DOHH2 (cell line): ENCODE measurements at regions not wholly inside any gene's neighbourhood (a gene's known extent, or its start where the extent isn't known, plus 50 kb on each side); places are given as distances from the start of the nearest gene placed in this dataset.

ENCODE experiments used
- H3F3A ChIP-seq: fragments of 200-600 bp; sonication (generic), shearing (Covaris generic); 2 replicates; pipeline ENCODE4 v1.6.0; 2016; ENCODE audit warnings: antibody characterized with exemption, mild to moderate bottlenecking; ENCODE audit not compliant: control insufficient read depth, insufficient read depth
- H3K27ac ChIP-seq: fragments of 200-600 bp; sonication (generic); 2 replicates; pipeline ENCODE4 v1.5.1; 2014; ENCODE audit warnings: low read depth, mild to moderate bottlenecking, low read length, moderate library complexity
- H3K27me3 ChIP-seq: fragments of 200-600 bp; sonication (generic); 2 replicates; pipeline ENCODE4 v1.6.1; 2014; ENCODE audit warnings: mild to moderate bottlenecking, low read length, mixed read lengths; ENCODE audit not compliant: control insufficient read depth
- H3K36me3 ChIP-seq: fragments of 200-600 bp; sonication (generic); 2 replicates; pipeline ENCODE4 v1.6.1; 2014; ENCODE audit warnings: mild to moderate bottlenecking, low read length, moderate library complexity, mixed read lengths; ENCODE audit not compliant: control insufficient read depth
- H3K4me1 ChIP-seq: fragments of 200-600 bp; sonication (generic); 2 replicates; pipeline ENCODE4 v1.6.1; 2014; ENCODE audit warnings: mild to moderate bottlenecking, low read length, mixed read lengths; ENCODE audit not compliant: control insufficient read depth
- H3K4me2 ChIP-seq: fragments of 200-600 bp; sonication (generic); 2 replicates; pipeline ENCODE4 v1.6.0; 2014; ENCODE audit warnings: mild to moderate bottlenecking, low read length, moderate library complexity
- H3K4me3 ChIP-seq: fragments of 200-600 bp; sonication (generic); 2 replicates; pipeline ENCODE4 v1.5.1; 2014; ENCODE audit warnings: mild to moderate bottlenecking, low read length, mixed read lengths
- H3K79me2 ChIP-seq: fragments of 200-600 bp; sonication (generic); 2 replicates; pipeline ENCODE4 v1.6.1; 2014; ENCODE audit warnings: mild to moderate bottlenecking, low read length, mixed read lengths; ENCODE audit not compliant: control insufficient read depth
- H3K9me2 ChIP-seq: fragments of 200-600 bp; sonication (generic); replicated peaks from 2 replicates; pipeline ENCODE4 v1.6.1; 2014; ENCODE audit warnings: mild to moderate bottlenecking, low read length, mixed read lengths; ENCODE audit not compliant: control insufficient read depth
- H3K9me3 ChIP-seq: fragments of 200-600 bp; sonication (generic); 2 replicates; pipeline ENCODE4 v1.6.1; 2014; ENCODE audit warnings: antibody characterized with exemption, low read length, mixed read lengths; ENCODE audit not compliant: control insufficient read depth, insufficient read depth
- H4K20me1 ChIP-seq: fragments of 200-600 bp; sonication (generic); 2 replicates; pipeline ENCODE4 v1.6.0; 2014; ENCODE audit warnings: low read depth, mild to moderate bottlenecking, antibody characterized with exemption, low read length, moderate library complexity; ENCODE audit not compliant: control insufficient read depth, insufficient read depth
- CTCF ChIP-seq: fragments of 200-600 bp; sonication (generic); IDR thresholded peaks from one replicate; pipeline ENCODE4 v1.5.1; 2014; ENCODE audit warnings: antibody characterized with exemption, mild to moderate bottlenecking, low read depth, low read length; ENCODE audit not compliant: poor library complexity, severe bottlenecking
- EZH2phosphoT487 ChIP-seq: fragments of 200-600 bp; sonication (generic); IDR thresholded peaks from 2 replicates; pipeline ENCODE4 v1.6.1; 2017; ENCODE audit warnings: borderline replicate concordance, mild to moderate bottlenecking, antibody characterized with exemption, low read length, moderate library complexity, mixed read lengths

- H4K20me1 ChIP-seq: no peaks in the 10 kb centered on the region
- no peak for TF ChIP-seq EZH2phosphoT487
- no peak for TF ChIP-seq CTCF
- no peaks in the 10 kb centered on the region for H3K79me2 ChIP-seq
- H3K4me3 ChIP-seq: no peak overlapping the region
- no peak overlapping the region for H3K4me2 ChIP-seq
- H3F3A ChIP-seq: no peaks in the 10 kb centered on the region
- no peak overlapping the region for H3K27ac ChIP-seq
- H3K9me3 ChIP-seq: no peaks in the 10 kb centered on the region; the same call in 1 of the 2 replicates
- no peaks in the 10 kb centered on the region for H3K4me1 ChIP-seq
- H3K36me3 ChIP-seq: no peaks in the 10 kb centered on the region
- no peaks in the 10 kb centered on the region for H3K27me3 ChIP-seq
- H3K9me2 ChIP-seq: no peaks in the 10 kb centered on the region
These were observed 77.8 kb upstream of the ZNF804B start for GRCh38 chr7:88681682-88682081.

- Histone ChIP-seq H3K9me3 (no peaks in the 10 kb centered on the region), H3K79me2 (no peaks in the 10 kb centered on the region), H4K20me1 (no peaks in the 10 kb centered on the region), H3K27me3 (no peaks in the 10 kb centered on the region), H3F3A (no peaks in the 10 kb centered on the region), H3K36me3 (no peaks in the 10 kb centered on the region), H3K9me2 (no peaks in the 10 kb centered on the region), H3K4me3 (no peak overlapping the region), H3K4me2 (no peak overlapping the region), H3K27ac (no peak overlapping the region), H3K4me1 (no peaks in the 10 kb centered on the region)
- TF ChIP-seq EZH2phosphoT487 (no peak), CTCF (no peak)
These were observed 89.0 kb upstream of the ZNF804B start for GRCh38 chr7:88670536-88670935.

DNA sequence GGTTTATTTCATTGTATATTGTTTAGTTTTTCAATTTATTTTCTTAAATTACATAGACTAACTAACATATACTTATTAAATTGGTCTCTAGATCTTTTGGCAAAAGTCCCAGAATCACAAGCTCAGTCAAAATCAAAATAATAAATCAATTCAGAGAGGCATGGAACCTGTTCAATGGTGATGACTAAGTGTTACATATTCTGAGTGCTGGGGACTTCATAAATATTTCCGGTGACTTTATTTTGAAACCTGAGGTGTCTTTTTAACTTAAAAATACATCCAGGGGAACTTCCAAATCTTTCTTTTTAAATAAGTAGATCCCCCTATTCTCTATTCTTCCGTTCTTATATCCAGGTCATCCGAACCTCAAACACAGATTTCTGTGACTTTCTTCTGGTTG lies 89.6 kb upstream of the ZNF804B start:
- Histone ChIP-seq H3F3A (no peaks in the 10 kb centered on the region), H3K9me3 (no peaks in the 10 kb centered on the region), H3K4me3 (no peak overlapping the region), H4K20me1 (no peaks in the 10 kb centered on the region), H3K36me3 (no peaks in the 10 kb centered on the region), H3K4me2 (no peak overlapping the region), H3K79me2 (no peaks in the 10 kb centered on the region), H3K27ac (no peak overlapping the region), H3K4me1 (no peaks in the 10 kb centered on the region), H3K9me2 (no peaks in the 10 kb centered on the region), H3K27me3 (no peaks in the 10 kb centered on the region)
- no peak for TF ChIP-seq EZH2phosphoT487
- TF ChIP-seq CTCF: no peak

DNA sequence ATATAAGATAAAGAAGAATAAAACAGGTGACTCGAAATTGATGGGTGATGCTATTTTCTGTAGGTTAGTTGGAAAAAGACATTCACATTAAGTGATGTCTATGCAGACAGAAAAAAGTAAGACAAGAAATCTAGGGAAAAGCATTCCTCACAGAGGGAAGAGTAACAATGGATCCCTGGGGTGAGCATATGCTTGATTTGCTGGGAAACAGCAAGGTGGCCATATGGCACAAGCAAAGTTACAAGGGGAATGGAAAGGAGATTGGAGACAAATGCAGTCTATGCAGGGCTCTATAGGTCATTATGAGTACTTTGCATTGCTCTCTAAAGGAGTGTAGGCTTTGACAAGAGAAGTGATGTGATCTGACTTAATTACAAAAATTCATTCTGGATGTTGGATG lies 90.9 kb upstream of the ZNF804B start:
- H3F3A ChIP-seq: no peaks in the 10 kb centered on the region
- TF ChIP-seq EZH2phosphoT487 (no peak), CTCF (no peak)

More for the DNA sequence above, 90.9 kb upstream of the ZNF804B start:
- Histone ChIP-seq H3K36me3 (no peaks in the 10 kb centered on the region), H3K4me1 (no peaks in the 10 kb centered on the region), H3K27me3 (no peaks in the 10 kb centered on the region), H3K4me3 (no peak overlapping the region), H3K9me3 (no peaks in the 10 kb centered on the region), H3K4me2 (no peak overlapping the region), H3K9me2 (no peaks in the 10 kb centered on the region), H3K79me2 (no peaks in the 10 kb centered on the region), H3K27ac (no peak overlapping the region), H4K20me1 (no peaks in the 10 kb centered on the region)
